ENCODE measurements at regions not wholly inside any gene's neighbourhood (a gene's known extent, or its start where the extent isn't known, plus 50 kb on each side); places are given as distances from the start of the nearest gene placed in this dataset.

- H3K4me3 ChIP-seq (ENCODE audit: control insufficient read depth in 2 of 3, extremely low read depth in 1 of 3, insufficient read depth in 2 of 3, low read depth in 1 of 3, low read length in 3 of 3), result no peak overlapping the region
- no peak for FAIRE-seq
Observed at GRCh38 chr5:6305853-6306252, 72.5 kb downstream of the MED10 start.

DNA sequence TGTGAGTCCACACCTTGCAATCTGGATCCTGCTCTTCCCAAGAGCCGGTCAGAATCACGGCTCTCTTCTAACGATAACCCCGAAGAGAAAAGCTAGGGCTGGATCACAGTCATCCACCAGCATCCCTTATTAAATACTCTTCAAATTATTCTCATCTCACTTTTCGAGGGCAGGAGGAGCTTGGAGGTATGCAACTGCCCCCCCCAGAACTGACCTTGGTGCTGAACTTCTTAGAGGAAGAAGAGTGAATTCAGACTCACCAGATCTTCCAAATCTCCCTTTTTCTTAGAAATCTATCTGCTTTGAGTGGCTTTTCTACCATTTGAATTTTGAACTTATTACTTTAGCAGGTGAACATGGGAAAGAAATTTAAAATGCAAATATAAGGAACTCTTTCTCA, 75.7 kb downstream of the MED10 start:
- H3K4me3 ChIP-seq (ENCODE audit: control insufficient read depth in 2 of 3, extremely low read depth in 1 of 3, insufficient read depth in 2 of 3, low read depth in 1 of 3, low read length in 3 of 3), result no peak overlapping the region
- no peak for TF ChIP-seq CTCF (optimal IDR thresholded peaks at IDR 0.05 in 1 of 3, IDR thresholded peaks at IDR 0.05 in 1 of 3, conservative IDR thresholded peaks at IDR 0.05 in 1 of 3; ENCODE audit: extremely low read depth in 1 of 3, insufficient read depth in 2 of 3, low read length in 3 of 3)
- TF ChIP-seq EZH2 (IDR thresholded peaks at IDR 0.05; ENCODE audit: low read length), result no peak
- FAIRE-seq (no peak), DNase-seq (ENCODE audit: low read depth, low spot score) (no peak)
- no peaks in the 10 kb centered on the region for H3K27me3 ChIP-seq (ENCODE audit: control insufficient read depth, extremely low read depth, insufficient read depth, low read length)
- H3K4me1 ChIP-seq (ENCODE audit: control insufficient read depth, extremely low read depth, insufficient read depth, low read length), result no peaks in the 10 kb centered on the region
- no peaks in the 10 kb centered on the region for H4K20me1 ChIP-seq (ENCODE audit: control insufficient read depth, extremely low read depth, insufficient read depth, low read length)
- no peaks in the 10 kb centered on the region for H3K9me1 ChIP-seq (ENCODE audit: control insufficient read depth, extremely low read depth, insufficient read depth, low read length)
- dilution Hi-C loops (cut with MboI; ENCODE audit: extremely low pct_ligation_motif_present, low sequenced_read_pairs), result no loop called here
- no peak overlapping the region for H2AFZ ChIP-seq (ENCODE audit: control insufficient read depth, low read length)
- H3K9me3 ChIP-seq (ENCODE audit: control insufficient read depth, low read depth, low read length), result no peaks in the 10 kb centered on the region
- H3K4me2 ChIP-seq (ENCODE audit: control insufficient read depth, extremely low read depth, insufficient read depth, low read depth, low read length), result no peak overlapping the region
- no peaks in the 10 kb centered on the region for H3K79me2 ChIP-seq (ENCODE audit: control insufficient read depth, insufficient read depth, low read length)
- H3K9ac ChIP-seq (ENCODE audit: control insufficient read depth, extremely low read depth, insufficient read depth, low read length), result no peak overlapping the region
- H3K27ac ChIP-seq (ENCODE audit: control insufficient read depth, insufficient read depth, low read length), result no peak overlapping the region
- no peaks in the 10 kb centered on the region for H3K36me3 ChIP-seq (ENCODE audit: control insufficient read depth in 2 of 2, extremely low read depth in 1 of 2, insufficient read depth in 2 of 2, low read length in 2 of 2)

More at GRCh38 chr5:6305853-6306252, 72.5 kb downstream of the MED10 start:
- Histone ChIP-seq H4K20me1 (ENCODE audit: control insufficient read depth, extremely low read depth, insufficient read depth, low read length) (no peaks in the 10 kb centered on the region), H3K79me2 (ENCODE audit: control insufficient read depth, insufficient read depth, low read length) (no peaks in the 10 kb centered on the region), H3K4me2 (ENCODE audit: control insufficient read depth, extremely low read depth, insufficient read depth, low read depth, low read length) (no peak overlapping the region), H3K9ac (ENCODE audit: control insufficient read depth, extremely low read depth, insufficient read depth, low read length) (no peak overlapping the region), H3K9me1 (ENCODE audit: control insufficient read depth, extremely low read depth, insufficient read depth, low read length) (no peaks in the 10 kb centered on the region), H3K27ac (ENCODE audit: control insufficient read depth, insufficient read depth, low read length) (no peak overlapping the region), H3K36me3 (ENCODE audit: control insufficient read depth in 2 of 2, extremely low read depth in 1 of 2, insufficient read depth in 2 of 2, low read length in 2 of 2) (no peaks in the 10 kb centered on the region), H2AFZ (ENCODE audit: control insufficient read depth, low read length) (no peak overlapping the region), H3K4me1 (ENCODE audit: control insufficient read depth, extremely low read depth, insufficient read depth, low read length) (no peaks in the 10 kb centered on the region), H3K27me3 (ENCODE audit: control insufficient read depth, extremely low read depth, insufficient read depth, low read length) (no peaks in the 10 kb centered on the region), H3K9me3 (ENCODE audit: control insufficient read depth, low read depth, low read length) (no peaks in the 10 kb centered on the region)
- no peak for DNase-seq (ENCODE audit: low read depth, low spot score)
- TF ChIP-seq EZH2 (IDR thresholded peaks at IDR 0.05; ENCODE audit: low read length) (no peak), CTCF (optimal IDR thresholded peaks at IDR 0.05 in 1 of 3, IDR thresholded peaks at IDR 0.05 in 1 of 3, conservative IDR thresholded peaks at IDR 0.05 in 1 of 3; ENCODE audit: extremely low read depth in 1 of 3, insufficient read depth in 2 of 3, low read length in 3 of 3) (no peak)
- dilution Hi-C loops (cut with MboI; ENCODE audit: extremely low pct_ligation_motif_present, low sequenced_read_pairs), result no loop called here

Measured in keratinocyte (primary cell).